DMS 273 treated with DMSO at 0.1 percent for 48 hours (cell line): ENCODE measurements at regions not wholly inside any gene's neighbourhood (a gene's known extent, or its start where the extent isn't known, plus 50 kb on each side); places are given as distances from the start of the nearest gene placed in this dataset.

Source experiments
- DNase-seq: peaks from one replicate; lab custom pipeline; 2025; lab: John Stamatoyannopoulos, UW

- no peak for DNase-seq
Measured at GRCh38 chr14:97266653-97267052, 469.5 kb downstream of the VRK1 start.

DNA sequence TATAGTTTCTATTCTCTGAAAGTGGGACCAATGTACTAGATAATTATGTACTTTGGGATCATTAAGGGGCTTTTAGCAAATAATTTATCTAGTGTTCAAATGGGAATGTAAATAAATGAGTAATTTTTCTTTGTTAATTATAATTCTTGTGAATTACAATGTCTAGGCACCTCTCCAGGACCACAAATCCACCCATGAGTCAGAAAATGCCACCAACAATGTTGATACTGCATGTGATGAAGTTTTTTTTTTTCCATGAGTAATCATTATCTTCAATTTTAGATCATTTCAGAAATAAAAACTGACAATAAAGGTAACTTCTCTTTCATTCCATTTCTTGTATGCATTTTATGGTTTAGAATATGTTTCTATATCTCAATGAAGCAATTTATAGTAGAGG lies 470.3 kb downstream of the VRK1 start:
- no peak for DNase-seq

DNA sequence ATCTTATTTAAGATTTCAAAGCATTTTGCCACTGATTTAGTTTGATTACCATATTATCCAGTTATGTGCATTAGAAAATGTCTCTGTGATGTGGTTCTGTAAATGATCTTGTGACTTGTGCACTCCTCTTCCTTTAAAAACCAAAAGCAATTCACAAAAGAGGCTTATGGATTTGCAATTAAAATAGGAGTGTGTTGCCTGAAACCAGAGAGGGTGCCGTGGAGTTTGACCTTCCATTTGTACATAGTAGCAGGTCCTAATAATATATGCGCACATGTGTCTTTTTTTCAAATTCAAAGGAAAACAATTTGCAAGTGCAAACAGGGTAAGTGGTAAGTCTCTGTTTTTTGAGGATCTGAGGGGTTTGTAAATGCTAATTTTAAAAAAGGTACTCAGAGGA lies 470.9 kb downstream of the VRK1 start:
- DNase-seq = no peak

DNA sequence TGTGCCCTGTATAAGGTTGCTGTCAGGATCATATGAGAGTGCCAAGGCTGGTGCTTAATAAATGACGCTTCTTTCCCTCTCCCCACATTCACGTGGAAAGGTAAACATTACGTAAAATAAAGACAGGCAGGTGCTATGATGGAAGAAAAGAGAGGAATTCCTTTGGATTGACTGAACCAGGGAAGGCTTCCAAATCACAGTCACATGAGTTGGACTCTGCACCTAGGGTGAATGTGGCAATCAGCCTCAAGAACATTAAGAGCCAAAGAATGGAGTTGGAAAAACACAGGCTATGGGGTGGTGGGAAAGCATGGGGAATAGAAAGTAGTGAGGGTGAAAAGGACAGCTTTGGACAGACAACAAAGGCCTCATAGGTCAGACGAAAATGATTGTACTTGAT lies 473.1 kb downstream of the VRK1 start:
- DNase-seq = no peak

- no peak for DNase-seq
Measured at GRCh38 chr14:97271451-97271960, 474.3 kb downstream of the VRK1 start.

DNA sequence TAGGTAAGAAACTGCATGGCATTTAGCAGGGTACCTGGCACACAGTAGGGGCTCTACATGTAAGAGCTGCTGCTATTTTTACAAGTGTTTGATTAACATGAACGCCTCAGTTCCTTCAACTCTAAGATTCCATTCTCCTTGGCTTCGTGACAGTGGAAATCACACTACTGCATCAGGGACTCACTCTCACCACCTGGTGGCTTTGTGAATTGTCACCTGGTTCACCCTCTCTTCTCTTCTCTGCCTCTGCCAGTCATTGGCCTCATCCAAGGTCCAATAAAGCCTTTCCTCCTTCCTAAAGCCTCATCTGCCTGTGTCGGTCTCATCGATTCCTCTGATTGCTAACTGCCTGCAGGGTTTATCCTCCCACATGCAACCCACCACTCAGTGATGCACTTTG lies 476.4 kb downstream of the VRK1 start:
- no peak for DNase-seq

DNA sequence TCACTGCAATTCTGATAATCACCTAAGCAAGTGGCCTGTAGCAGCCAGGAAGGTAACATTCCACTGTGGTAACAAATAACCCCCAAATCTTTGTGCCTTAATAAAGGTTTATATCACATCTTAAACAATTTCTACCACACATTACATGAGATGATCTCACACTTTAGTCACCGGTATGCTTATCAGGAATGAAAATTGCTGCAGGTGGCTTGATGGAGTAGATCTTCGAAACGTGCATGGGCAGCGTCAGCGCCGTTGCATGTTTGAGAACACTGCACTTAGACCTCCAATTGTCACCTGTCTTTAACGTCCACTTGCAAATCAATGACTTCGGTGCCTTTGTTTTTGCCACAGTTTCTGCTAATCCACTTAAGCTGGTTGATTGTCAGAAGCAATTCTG lies 477.4 kb downstream of the VRK1 start:
- no peak for DNase-seq

DNA sequence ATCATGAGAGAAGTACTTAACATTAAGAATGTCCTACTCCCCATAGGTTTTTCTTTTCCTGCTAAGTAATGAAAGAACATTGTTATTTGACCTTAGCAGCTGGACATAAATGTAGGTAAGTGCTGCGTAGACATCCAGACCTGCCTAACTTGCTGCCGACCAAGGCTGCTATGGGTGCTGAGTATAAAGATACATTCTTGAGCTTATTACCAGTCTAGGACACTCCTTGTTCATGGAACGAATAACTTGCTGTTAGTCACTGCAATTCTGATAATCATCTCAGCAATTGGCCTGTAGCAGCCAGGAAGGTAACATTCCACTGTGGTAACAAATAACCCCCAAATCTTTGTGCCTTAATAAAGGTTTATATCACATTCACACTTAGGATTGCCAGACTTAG lies 478.1 kb downstream of the VRK1 start:
- DNase-seq = no peak

- DNase-seq = no peak
Measured at GRCh38 chr14:97276573-97276972, 479.4 kb downstream of the VRK1 start.

GRCh38 chr14:97277711-97278110 lies 480.5 kb downstream of the VRK1 start:
- DNase-seq = no peak

DNA sequence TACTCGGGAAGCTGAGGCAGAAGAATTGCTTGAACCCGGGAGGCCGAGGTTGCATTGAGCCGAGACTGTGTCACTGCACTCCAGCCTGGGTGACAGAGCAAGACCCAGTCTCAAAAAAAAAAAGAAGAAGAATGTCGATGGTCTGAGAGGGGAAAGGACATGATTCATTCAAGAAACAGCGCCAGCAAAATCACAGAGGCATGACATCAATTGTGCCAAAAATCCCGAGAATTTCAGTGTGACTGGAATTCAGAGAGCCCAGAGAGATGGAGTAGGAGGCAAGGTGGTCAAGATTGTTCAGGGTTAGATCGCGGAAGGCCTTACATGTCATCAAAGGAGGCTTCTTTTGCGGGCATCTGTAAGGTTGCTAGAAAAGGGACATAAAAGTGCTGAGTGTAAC lies 483.3 kb downstream of the VRK1 start:
- no peak for DNase-seq

GRCh38 chr14:97281741-97282140 lies 484.6 kb downstream of the VRK1 start:
- no peak for DNase-seq

GRCh38 chr14:97282210-97283004 lies 485.2 kb downstream of the VRK1 start:
- DNase-seq = no peak

- DNase-seq = no peak
Measured at GRCh38 chr14:97283005-97283403, 485.8 kb downstream of the VRK1 start.

- no peak for DNase-seq
Measured at GRCh38 chr14:97283426-97283825, 486.2 kb downstream of the VRK1 start.

DNA sequence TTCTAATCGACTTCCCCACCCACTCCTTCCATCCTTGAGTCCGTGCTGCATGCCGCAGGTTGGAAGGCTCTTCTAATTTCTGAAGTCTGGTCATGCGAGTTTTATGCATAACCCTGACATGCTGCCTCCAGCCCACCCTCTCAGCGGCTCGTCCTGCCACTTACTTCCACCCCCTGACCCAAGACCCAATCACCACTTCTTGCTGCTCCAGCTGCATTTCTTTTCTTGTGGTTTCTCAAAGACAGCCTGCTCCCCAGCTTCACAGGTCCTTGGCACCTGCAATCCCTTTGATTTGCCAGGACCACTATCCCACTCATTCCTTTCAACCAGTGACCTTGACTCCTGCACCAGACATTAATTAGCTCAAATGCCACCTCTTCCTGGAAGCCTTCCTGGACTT lies 486.7 kb downstream of the VRK1 start:
- no peak for DNase-seq

GRCh38 chr14:97287956-97288355 lies 490.8 kb downstream of the VRK1 start:
- DNase-seq = no peak

GRCh38 chr14:97290065-97290464 lies 492.9 kb downstream of the VRK1 start:
- no peak for DNase-seq

DNA sequence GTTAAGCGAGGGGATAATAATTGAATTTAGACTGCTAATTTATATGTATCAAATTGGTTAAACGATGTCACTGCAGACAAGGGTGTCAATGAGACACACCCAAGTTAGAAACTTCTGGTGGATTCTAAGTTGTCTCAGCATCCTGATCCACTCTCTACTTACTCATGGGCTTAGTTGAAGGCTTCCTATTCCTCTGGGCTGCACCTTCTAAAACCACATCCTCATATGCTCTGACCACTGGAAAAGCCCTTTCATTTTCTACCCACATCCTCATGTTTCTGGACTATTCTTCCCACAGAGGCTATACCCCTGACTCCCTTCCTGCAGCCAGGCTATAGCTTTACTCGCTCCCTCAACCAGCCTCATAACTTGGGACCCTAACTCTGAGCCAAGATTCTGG lies 493.8 kb downstream of the VRK1 start:
- DNase-seq = no peak

- DNase-seq = no peak
Measured at GRCh38 chr14:97293659-97294058, 496.5 kb downstream of the VRK1 start.

DNA sequence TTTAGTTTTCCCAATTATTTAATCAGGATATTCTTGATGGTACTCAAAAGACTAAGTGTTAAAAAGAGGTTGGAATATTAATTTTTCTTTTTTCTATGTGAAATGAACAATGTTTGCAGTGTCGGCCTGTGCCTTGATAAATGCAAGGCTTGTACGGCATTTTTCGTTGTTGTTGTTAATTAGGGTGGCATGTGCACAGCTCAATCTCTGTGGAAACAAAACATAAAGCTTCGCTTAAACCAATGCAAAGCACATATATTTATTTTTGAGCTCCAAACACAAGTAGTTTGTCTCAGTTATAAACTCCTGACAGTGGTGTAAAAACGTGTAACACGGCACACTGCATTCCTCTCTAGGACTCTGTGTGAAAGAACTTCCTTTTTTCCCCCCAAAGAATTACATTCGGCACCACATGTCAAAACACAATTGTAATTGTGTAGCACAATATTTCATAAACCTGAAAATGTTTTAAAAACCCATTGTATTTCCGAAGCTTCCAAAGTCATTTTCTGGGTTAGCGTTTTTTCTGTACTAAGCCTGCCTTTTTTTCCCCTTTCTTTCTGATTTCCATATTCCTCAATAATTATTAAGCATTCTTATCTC lies 498.0 kb downstream of the VRK1 start:
- no peak for DNase-seq

DNA sequence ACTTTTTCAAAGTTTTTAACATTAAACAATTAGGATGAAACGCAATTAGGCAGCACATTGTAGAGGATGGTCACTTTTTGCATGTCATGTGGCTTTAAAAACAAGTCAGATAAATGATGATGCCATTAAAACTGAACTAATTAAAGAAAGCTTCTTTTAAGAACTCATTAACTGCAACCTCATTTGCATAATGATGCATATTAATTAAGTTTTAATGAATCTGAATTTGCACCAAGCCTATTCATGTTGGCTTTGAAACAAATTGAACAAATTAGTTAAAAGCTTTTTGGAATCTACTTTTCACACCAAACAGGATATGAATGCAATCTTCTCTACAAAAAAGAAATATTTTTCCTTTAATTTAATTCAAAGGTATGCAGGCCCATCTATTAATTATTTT lies 499.0 kb downstream of the VRK1 start:
- DNase-seq = no peak

DNA sequence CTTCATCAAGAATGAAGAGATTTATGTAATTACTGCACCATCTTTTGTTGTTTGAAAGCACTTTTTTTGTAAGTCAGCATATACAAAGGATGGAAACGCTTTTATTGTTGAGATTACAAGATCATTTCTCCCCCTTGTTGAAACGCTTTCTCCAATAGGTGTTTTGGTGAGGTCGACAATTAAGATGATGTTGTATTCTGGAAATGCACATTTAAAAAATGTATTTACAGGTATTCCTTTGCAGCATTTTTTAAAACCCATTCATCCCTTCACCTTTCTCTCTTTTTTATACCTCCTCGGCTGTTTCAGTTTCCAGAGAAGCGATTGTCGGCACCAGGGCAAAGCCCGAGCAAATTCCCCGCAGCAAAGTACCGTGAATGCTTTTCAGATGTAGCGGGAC lies 499.9 kb downstream of the VRK1 start:
- DNase-seq = no peak

- no peak for DNase-seq
Measured at GRCh38 chr14:97298331-97298730, 501.1 kb downstream of the VRK1 start.
